Ishikawa (cell line): ENCODE measurements at regions not wholly inside any gene's neighbourhood (a gene's known extent, or its start where the extent isn't known, plus 50 kb on each side); places are given as distances from the start of the nearest gene placed in this dataset.

Experiments used
- CEBPB ChIP-seq: IDR thresholded peaks from 2 replicates; pipeline ENCODE4 v1.6.1; 2012
- CREB1 ChIP-seq: IDR thresholded peaks from 2 replicates; pipeline ENCODE4 v1.6.1; 2012; ENCODE audit warnings: low read depth
- EGR1 ChIP-seq: IDR thresholded peaks from 2 replicates; pipeline ENCODE4 v1.6.1; 2012
- EP300 ChIP-seq: IDR thresholded peaks from 2 replicates; pipeline ENCODE4 v1.6.1; 2012; ENCODE audit warnings: borderline replicate concordance
- FOXM1 ChIP-seq: IDR thresholded peaks from 2 replicates; pipeline ENCODE4 v1.6.1; 2012; ENCODE audit warnings: low read depth, borderline replicate concordance
- NFIC ChIP-seq: IDR thresholded peaks from 2 replicates; pipeline ENCODE4 v1.6.1; 2012
- RAD21 ChIP-seq: IDR thresholded peaks from 2 replicates; pipeline ENCODE4 v1.6.1; 2012; ENCODE audit warnings: low read depth
- TAF1 ChIP-seq: IDR thresholded peaks from 2 replicates; pipeline ENCODE4 v1.6.1; 2012; ENCODE audit warnings: low read depth, mild to moderate bottlenecking
- TCF12 ChIP-seq: IDR thresholded peaks from 2 replicates; pipeline ENCODE4 v1.6.1; 2012; ENCODE audit warnings: low read depth
- TEAD4 ChIP-seq: IDR thresholded peaks from 2 replicates; pipeline ENCODE4 v1.6.1; 2012
- YY1 ChIP-seq: IDR thresholded peaks from 2 replicates; pipeline ENCODE4 v1.6.1; 2012; ENCODE audit warnings: low read depth
- ZBTB7A ChIP-seq: IDR thresholded peaks from 2 replicates; pipeline ENCODE4 v1.6.1; 2012; ENCODE audit warnings: low read depth
- TF ChIP-seq, protein P1 (sequence below): IDR thresholded peaks from 2 replicates; pipeline ENCODE4 v1.6.1; 2012
- TF ChIP-seq, protein P2 (sequence below): IDR thresholded peaks from 2 replicates; pipeline ENCODE4 v1.6.1; 2012
- TF ChIP-seq, protein P3 (sequence below): IDR thresholded peaks from 2 replicates; pipeline ENCODE4 v1.6.1; 2012; ENCODE audit warnings: low read depth, mild to moderate bottlenecking

DNA sequence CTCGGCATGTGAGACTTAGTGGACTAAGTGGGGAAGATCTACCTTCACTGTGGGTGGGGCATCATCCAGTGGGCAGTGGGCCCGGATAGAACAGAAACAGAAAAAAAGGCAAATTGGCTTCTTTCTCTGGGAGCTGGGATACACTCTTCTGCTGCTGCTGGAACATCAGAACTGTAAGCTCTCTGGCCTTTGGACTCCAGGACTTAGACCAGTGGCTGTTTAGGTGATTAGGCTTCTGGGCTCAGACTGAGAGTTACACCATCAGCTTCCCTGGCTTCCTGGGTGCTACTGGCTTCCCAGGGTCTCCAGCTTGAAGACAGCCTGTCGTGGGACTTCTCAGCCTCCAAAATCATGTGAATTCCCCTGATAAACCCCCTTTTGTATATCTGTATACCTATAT lies 122.7 kb upstream of the SLC28A3 start:
- no peak for TF ChIP-seq CEBPB

DNA sequence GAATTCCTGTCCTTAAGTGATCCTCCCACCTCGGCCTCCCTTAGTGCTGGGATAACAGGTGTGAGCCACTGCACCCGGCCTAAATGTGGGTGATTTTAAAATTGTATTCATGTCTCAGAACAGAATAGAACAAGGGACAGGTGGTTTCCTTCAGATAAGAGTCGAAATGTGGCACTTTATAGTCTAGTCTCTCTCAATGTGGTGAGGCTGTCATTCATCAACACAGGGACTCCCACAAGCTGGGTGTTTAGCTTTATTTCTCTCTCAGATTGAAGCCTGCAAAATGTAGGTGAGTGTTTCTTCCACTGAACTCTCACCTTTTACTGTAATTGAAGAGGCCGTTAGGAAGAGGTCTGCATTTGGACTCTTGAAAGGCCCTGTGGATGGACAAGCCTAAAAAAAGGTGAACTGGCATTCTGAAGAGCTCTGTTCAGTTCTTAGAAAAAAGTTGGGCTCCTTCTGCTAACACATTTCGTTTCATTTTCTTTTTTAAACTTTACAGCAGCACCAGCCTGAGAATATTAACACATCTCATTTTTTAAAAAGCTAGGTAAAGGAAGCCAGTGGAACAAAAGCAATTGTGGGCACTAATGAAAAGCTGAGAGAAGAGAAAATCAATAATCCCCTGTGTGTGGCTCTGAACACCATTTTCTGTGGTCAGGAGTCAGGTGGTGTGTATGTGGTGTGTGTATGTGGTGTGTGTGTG lies 126.2 kb upstream of the SLC28A3 start:
- TF ChIP-seq, protein P1, sequence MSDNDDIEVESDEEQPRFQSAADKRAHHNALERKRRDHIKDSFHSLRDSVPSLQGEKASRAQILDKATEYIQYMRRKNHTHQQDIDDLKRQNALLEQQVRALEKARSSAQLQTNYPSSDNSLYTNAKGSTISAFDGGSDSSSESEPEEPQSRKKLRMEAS, result no peak
- TF ChIP-seq TAF1, result no peak
- TF ChIP-seq CEBPB, result no peak
- TF ChIP-seq CREB1, result no peak
- no peak for TF ChIP-seq EGR1
- no peak for TF ChIP-seq NFIC
- no peak for TF ChIP-seq TEAD4
- TF ChIP-seq RAD21, result no peak
- no peak for TF ChIP-seq FOXM1
- no peak for TF ChIP-seq EP300
- TF ChIP-seq, protein P2, sequence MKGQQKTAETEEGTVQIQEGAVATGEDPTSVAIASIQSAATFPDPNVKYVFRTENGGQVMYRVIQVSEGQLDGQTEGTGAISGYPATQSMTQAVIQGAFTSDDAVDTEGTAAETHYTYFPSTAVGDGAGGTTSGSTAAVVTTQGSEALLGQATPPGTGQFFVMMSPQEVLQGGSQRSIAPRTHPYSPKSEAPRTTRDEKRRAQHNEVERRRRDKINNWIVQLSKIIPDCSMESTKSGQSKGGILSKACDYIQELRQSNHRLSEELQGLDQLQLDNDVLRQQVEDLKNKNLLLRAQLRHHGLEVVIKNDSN, result no peak

DNA sequence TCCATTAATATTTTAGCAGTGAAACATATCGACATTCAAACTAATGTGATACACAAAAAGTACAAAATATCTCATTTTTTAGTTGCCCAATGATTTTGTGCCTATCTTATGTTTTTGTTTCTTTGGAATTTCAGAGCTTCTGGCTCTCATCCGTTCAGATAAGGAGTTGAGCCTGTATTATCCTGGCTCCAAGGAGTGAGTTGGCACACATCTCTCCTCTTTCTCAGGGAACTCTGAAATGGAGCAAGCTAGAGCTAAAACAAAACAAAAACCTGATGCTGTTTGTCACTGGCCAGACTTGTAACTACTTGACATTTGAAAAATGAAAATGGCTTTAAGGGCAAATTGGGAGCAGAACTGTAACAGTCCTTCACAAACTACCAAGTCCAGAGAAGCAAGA lies 131.3 kb upstream of the SLC28A3 start:
- TF ChIP-seq YY1, result no peak
- TF ChIP-seq ZBTB7A, result no peak
- no peak for TF ChIP-seq RAD21
- TF ChIP-seq, protein P3, sequence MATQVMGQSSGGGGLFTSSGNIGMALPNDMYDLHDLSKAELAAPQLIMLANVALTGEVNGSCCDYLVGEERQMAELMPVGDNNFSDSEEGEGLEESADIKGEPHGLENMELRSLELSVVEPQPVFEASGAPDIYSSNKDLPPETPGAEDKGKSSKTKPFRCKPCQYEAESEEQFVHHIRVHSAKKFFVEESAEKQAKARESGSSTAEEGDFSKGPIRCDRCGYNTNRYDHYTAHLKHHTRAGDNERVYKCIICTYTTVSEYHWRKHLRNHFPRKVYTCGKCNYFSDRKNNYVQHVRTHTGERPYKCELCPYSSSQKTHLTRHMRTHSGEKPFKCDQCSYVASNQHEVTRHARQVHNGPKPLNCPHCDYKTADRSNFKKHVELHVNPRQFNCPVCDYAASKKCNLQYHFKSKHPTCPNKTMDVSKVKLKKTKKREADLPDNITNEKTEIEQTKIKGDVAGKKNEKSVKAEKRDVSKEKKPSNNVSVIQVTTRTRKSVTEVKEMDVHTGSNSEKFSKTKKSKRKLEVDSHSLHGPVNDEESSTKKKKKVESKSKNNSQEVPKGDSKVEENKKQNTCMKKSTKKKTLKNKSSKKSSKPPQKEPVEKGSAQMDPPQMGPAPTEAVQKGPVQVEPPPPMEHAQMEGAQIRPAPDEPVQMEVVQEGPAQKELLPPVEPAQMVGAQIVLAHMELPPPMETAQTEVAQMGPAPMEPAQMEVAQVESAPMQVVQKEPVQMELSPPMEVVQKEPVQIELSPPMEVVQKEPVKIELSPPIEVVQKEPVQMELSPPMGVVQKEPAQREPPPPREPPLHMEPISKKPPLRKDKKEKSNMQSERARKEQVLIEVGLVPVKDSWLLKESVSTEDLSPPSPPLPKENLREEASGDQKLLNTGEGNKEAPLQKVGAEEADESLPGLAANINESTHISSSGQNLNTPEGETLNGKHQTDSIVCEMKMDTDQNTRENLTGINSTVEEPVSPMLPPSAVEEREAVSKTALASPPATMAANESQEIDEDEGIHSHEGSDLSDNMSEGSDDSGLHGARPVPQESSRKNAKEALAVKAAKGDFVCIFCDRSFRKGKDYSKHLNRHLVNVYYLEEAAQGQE, result no peak
- no peak for TF ChIP-seq CREB1
- TF ChIP-seq EP300, result no peak
- no peak for TF ChIP-seq TEAD4
- TF ChIP-seq, protein P2, result no peak
- TF ChIP-seq, protein P1, result no peak
- TF ChIP-seq FOXM1, result no peak
- no peak for TF ChIP-seq TCF12
- no peak for TF ChIP-seq EGR1
- no peak for TF ChIP-seq CEBPB
- TF ChIP-seq TAF1, result no peak
- no peak for TF ChIP-seq NFIC

DNA sequence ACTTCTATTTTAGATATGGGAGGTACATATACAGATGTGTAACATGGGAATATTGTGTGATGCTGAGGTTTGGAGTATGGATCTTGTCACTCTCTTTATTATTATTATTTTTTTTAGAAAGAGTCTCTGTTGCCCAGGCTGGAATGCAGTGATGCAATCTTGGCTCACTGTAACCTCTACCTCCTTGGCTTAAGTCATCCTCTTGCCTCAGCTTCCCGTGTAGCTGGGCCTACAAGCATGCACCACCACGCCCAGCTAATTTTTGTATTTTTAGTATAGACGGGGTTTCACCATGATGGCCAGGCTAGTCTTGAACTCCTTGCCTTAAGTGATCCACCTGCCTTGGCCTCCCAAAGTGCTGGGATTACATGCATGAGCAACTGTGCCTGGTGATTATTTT lies 138.4 kb upstream of the SLC28A3 start:
- TF ChIP-seq TAF1 (no peak), CREB1 (no peak), CEBPB (no peak), ZBTB7A (no peak), TCF12 (no peak), YY1 (no peak), FOXM1 (no peak), RAD21 (no peak), EP300 (no peak), NFIC (no peak), TEAD4 (no peak), EGR1 (no peak)
- TF ChIP-seq, protein P2, result no peak
- TF ChIP-seq, protein P1, result no peak
- TF ChIP-seq, protein P3, result no peak

DNA sequence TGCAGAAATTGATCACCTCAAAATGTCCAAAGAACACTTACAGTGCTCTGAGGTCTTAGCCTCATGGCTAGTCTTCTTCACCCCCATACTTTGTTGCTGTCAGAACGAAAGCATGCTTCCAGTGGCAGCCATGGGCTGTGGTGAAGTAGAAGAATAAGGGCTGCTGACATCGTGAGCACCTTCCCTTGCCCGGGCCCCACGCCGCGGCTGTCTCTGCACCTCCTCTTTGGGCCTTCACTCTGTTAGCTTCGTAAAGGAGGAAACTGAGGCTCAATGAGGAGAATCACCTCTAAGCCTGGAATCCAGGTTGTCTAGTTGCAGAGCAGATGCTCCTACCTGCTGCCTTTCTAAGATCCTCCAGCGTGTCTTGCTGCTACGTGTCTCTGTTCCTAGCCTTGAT lies 139.5 kb upstream of the SLC28A3 start:
- TF ChIP-seq YY1 (no peak), EGR1 (no peak), CEBPB (no peak), TEAD4 (no peak), EP300 (no peak), TCF12 (no peak), TAF1 (no peak)
- TF ChIP-seq, protein P2, result no peak
- TF ChIP-seq, protein P3, result no peak
- TF ChIP-seq, protein P1, result no peak
